Stimulated activated CD8-positive, alpha-beta memory T cell treated with anti-CD3 and anti-CD28 coated beads, Interleukin-4, amount 100 ng/mL, for 48 hours (primary cell): ENCODE measurements at regions not wholly inside any gene's neighbourhood (a gene's known extent, or its start where the extent isn't known, plus 50 kb on each side); places are given as distances from the start of the nearest gene placed in this dataset.

Experiments used
- DNase-seq: peaks from one replicate; pipeline ENCODE4 v3.0.0-alpha.2; 2020

- no peak for DNase-seq
Observed at GRCh38 chr10:2494399-2494798, 572.9 kb upstream of the PFKP start.

- no peak for DNase-seq
Observed at GRCh38 chr10:2488446-2489005, 578.8 kb upstream of the PFKP start.

GRCh38 chr10:2487921-2488320, 579.4 kb upstream of the PFKP start:
- DNase-seq, result no peak

- DNase-seq, result no peak
Observed at GRCh38 chr10:2478656-2479055, 588.7 kb upstream of the PFKP start.

- DNase-seq, result no peak
Observed at GRCh38 chr10:2476812-2477553, 590.4 kb upstream of the PFKP start.

- DNase-seq, result no peak
Observed at GRCh38 chr10:2476218-2476811, 591.0 kb upstream of the PFKP start.

- no peak for DNase-seq
Observed at GRCh38 chr10:2475711-2476217, 591.6 kb upstream of the PFKP start.

- DNase-seq, result no peak
Observed at GRCh38 chr10:2471811-2472210, 595.5 kb upstream of the PFKP start.

- no peak for DNase-seq
Observed at GRCh38 chr10:2469802-2470201, 597.5 kb upstream of the PFKP start.

- DNase-seq, result no peak
Observed at GRCh38 chr10:2464483-2464882, 602.9 kb upstream of the PFKP start.

GRCh38 chr10:2463316-2463715, 604.0 kb upstream of the PFKP start:
- DNase-seq, result no peak

- DNase-seq, result no peak
Observed at GRCh38 chr10:2462581-2462980, 604.8 kb upstream of the PFKP start.

GRCh38 chr10:2460812-2461211, 606.5 kb upstream of the PFKP start:
- no peak for DNase-seq

- DNase-seq, result no peak
Observed at GRCh38 chr10:2459713-2460112, 607.6 kb upstream of the PFKP start.

- DNase-seq, result no peak
Observed at GRCh38 chr10:2456834-2457233, 610.5 kb upstream of the PFKP start.

- DNase-seq, result no peak
Observed at GRCh38 chr10:2445370-2445769, 622.0 kb upstream of the PFKP start.

GRCh38 chr10:2439983-2440382, 627.4 kb upstream of the PFKP start:
- no peak for DNase-seq

GRCh38 chr10:2439000-2439399, 628.3 kb upstream of the PFKP start:
- no peak for DNase-seq

- no peak for DNase-seq
Observed at GRCh38 chr10:2438248-2438939, 629.0 kb upstream of the PFKP start.

- DNase-seq, result no peak
Observed at GRCh38 chr10:2436933-2437332, 630.4 kb upstream of the PFKP start.

- DNase-seq, result no peak
Observed at GRCh38 chr10:2431961-2432360, 635.4 kb upstream of the PFKP start.

- DNase-seq, result no peak
Observed at GRCh38 chr10:2427412-2427811, 639.9 kb upstream of the PFKP start.

- DNase-seq, result no peak
Observed at GRCh38 chr10:2425320-2425719, 642.0 kb upstream of the PFKP start.

- DNase-seq, result no peak
Observed at GRCh38 chr10:2414562-2414961, 652.8 kb upstream of the PFKP start.
